Right cardiac atrium (tissue), 5 donors: ENCODE measurements at regions not wholly inside any gene's neighbourhood (a gene's known extent, or its start where the extent isn't known, plus 50 kb on each side); places are given as distances from the start of the nearest gene placed in this dataset.
"Not testable (repeated sequence)": the region's sequence is repeated elsewhere in the genome, so short reads cannot be mapped to it uniquely, and the experiment has no call there.

Experiments used
- ATAC-seq, 2 donors: fragments of 200-7000 bp; cut with Tn5 transposase; one replicate each; pipeline versions ENCODE4 v1.8.0 to v1.9.1; 2020; ENCODE audit warnings: moderate library complexity in 2 of 2, mild to moderate bottlenecking in 1 of 2
- DNase-seq, 3 donors: peaks; one replicate each; pipeline ENCODE4 v3.0.0-alpha.2; 2020
- H3K27ac ChIP-seq: one replicate; pipeline ENCODE4 v1.5.1; 2013; ENCODE audit warnings: mild to moderate bottlenecking, low read length, control low read depth, moderate library complexity
- H3K27me3 ChIP-seq: one replicate; pipeline ENCODE4 v1.6.1; 2013; ENCODE audit not compliant: control insufficient read depth, insufficient read depth
- H3K4me1 ChIP-seq: one replicate; pipeline ENCODE4 v1.6.1; 2013; ENCODE audit warnings: low read length; ENCODE audit not compliant: control insufficient read depth, insufficient read depth
- H3K4me3 ChIP-seq: one replicate; pipeline ENCODE4 v1.5.1; 2013; ENCODE audit warnings: low read length, control low read depth
- H3K9me3 ChIP-seq: one replicate; pipeline ENCODE4 v1.6.1; 2013; ENCODE audit warnings: low read length; ENCODE audit not compliant: control insufficient read depth
- WGBS: extraction: QIAGEN DNeasy Blood & Tissue Kit; methylation state at CpG from one replicate; pipeline ENCODE4 v1.1.7; 2013; 5-methylcytosine and 5-hydroxymethylcytosine counted together
- intact Hi-C, 4 donors: fragments of 100-400 bp; cut with DNase I; formaldehyde crosslinking; loops; one replicate each; pipeline versions ENCODE4 v1.11.0 to v1.14.0; 2022 to 2023
- donor health status: healthy with polysubstance abuse.
- donor health status: DM: no; HTN: yes; CAD: no.
- donor health status: DM: no; HTN: no; CAD: no.
- donor health status: DM: no; HTN: yes; CAD: no; lungs with severe emphysema.
- donor health status: DM: yes; HTN: yes; CAD: no.

GRCh38 chr2:167353605-167354280, 465.5 kb downstream of the XIRP2 start:
- intact Hi-C loops: no loop called here
- H3K4me1 ChIP-seq: no peaks in the 10 kb centered on the region
- no peak overlapping the region for H3K27ac ChIP-seq
- DNase-seq (no peak), ATAC-seq (no peak)
- H3K4me3 ChIP-seq: no peak overlapping the region
- H3K27me3 ChIP-seq: no peaks in the 10 kb centered on the region
- H3K9me3 ChIP-seq: no peaks in the 10 kb centered on the region
- WGBS: 98% methylated on average over 1 of the region's 1 CpG

DNA sequence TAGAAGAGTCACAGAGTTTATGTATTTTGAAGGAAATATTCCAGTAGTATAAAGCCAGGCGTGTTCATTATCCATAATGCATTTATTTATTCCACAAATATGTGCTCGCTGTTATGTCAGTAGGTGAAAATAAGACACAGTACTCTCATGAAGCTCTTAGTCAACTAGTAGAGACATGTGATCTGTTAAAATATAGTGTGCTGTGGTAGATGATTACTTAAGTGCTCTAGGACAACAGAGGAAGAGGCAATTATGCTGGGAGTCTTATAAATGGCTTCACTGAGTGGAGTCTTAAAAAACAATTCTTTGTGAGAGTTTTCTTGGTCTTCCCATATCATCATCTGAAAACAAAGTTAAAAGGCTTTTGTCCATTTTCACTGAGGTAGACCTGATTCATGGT, 457.3 kb downstream of the XIRP2 start:
- Histone ChIP-seq H3K4me1 (no peaks in the 10 kb centered on the region), H3K4me3 (no peak overlapping the region), H3K9me3 (no peaks in the 10 kb centered on the region), H3K27ac (no peak overlapping the region), H3K27me3 (no peaks in the 10 kb centered on the region)
- ATAC-seq: no peak
- DNase-seq: no peak
- intact Hi-C loops: no loop called here
- WGBS: 90% methylated on average over 2 of the region's 2 CpGs

GRCh38 chr2:167342769-167343168, 454.5 kb downstream of the XIRP2 start:
- DNase-seq: no peak
- Histone ChIP-seq H3K27me3 (no peaks in the 10 kb centered on the region), H3K27ac (no peak overlapping the region), H3K9me3 (no peaks in the 10 kb centered on the region), H3K4me1 (no peaks in the 10 kb centered on the region), H3K4me3 (no peak overlapping the region)
- intact Hi-C loops: no loop called here
- 58% methylated on average over 1 of the region's 1 CpG for WGBS
- ATAC-seq: no peak

DNA sequence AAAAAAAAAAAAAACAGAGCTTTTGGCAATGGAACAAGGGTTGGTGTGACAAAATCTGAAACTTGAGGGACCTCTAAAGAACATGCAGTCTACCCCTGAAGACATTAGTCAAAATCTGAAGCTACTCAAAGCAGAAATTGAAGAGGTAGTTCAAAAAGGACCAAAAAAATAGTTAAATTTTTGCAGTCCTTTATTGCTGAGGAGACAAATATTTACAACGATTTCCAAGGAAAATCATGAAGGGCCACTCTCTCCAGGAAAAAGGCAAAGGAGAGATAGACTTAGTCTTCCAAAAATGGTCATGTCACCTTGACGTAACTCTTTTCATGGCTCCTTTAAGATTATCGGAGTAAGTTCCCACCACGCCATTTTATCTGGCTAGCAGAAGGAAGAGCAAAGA, 452.0 kb downstream of the XIRP2 start:
- no peaks in the 10 kb centered on the region for H3K9me3 ChIP-seq
- no peak for DNase-seq
- 89% methylated on average over 4 of the region's 4 CpGs for WGBS
- H3K4me1 ChIP-seq: no peaks in the 10 kb centered on the region
- no peak for ATAC-seq
- H3K27ac ChIP-seq: no peak overlapping the region
- no peak overlapping the region for H3K4me3 ChIP-seq
- H3K27me3 ChIP-seq: no peaks in the 10 kb centered on the region
- intact Hi-C loops: no loop called here

DNA sequence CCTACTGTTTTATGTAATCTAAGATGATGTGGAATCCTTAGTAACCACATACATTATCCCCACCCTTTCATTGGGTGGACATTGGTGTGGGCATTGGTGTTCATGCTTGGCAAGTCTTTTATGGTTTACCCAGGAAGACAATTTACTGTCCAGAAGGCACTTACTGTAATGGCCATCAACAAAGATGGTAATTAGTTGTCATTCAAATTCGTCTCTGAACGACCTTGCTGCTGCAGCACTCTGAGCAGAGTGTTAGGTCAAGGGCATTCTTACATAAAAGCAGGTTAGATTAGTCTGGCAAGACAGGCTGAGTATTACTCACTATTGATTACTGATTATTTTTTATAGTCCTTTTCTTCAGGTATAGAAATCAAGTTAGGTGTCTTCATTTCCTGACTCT, 447.9 kb downstream of the XIRP2 start:
- DNase-seq (no peak), ATAC-seq (no peak)
- no peaks in the 10 kb centered on the region for H3K4me1 ChIP-seq
- no peaks in the 10 kb centered on the region for H3K27me3 ChIP-seq
- 74% methylated on average over 2 of the region's 2 CpGs for WGBS
- H3K4me3 ChIP-seq: no peak overlapping the region
- no peaks in the 10 kb centered on the region for H3K9me3 ChIP-seq
- intact Hi-C loops: no loop called here
- no peak overlapping the region for H3K27ac ChIP-seq

DNA sequence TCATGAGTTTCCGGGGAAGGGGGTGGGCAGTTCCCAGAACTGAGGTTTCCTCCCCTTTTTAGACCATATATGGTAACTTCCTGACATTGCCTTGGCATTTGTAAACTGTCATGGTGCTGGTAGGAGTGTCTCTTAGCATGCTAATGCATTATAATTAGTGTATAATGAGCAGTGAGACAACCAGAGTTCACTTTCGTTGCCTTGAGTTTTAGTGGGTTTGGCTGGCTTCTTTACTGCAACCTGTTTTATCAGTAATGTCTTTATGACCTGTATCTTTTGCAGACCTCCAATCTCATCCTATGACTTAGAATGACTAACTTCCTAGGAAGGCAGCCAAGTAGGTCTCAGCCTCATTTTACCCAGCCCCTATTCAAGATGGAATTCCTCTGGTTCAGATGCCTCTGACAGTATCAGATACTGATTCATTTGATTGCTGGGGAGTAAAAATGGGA, 447.3 kb downstream of the XIRP2 start:
- Histone ChIP-seq H3K4me3 (no peak overlapping the region), H3K4me1 (no peaks in the 10 kb centered on the region), H3K27me3 (no peaks in the 10 kb centered on the region), H3K27ac (no peak overlapping the region), H3K9me3 (no peaks in the 10 kb centered on the region)
- ATAC-seq (no peak), DNase-seq (no peak)
- intact Hi-C loops: no loop called here
- 81% methylated on average over 2 of the region's 2 CpGs for WGBS

DNA sequence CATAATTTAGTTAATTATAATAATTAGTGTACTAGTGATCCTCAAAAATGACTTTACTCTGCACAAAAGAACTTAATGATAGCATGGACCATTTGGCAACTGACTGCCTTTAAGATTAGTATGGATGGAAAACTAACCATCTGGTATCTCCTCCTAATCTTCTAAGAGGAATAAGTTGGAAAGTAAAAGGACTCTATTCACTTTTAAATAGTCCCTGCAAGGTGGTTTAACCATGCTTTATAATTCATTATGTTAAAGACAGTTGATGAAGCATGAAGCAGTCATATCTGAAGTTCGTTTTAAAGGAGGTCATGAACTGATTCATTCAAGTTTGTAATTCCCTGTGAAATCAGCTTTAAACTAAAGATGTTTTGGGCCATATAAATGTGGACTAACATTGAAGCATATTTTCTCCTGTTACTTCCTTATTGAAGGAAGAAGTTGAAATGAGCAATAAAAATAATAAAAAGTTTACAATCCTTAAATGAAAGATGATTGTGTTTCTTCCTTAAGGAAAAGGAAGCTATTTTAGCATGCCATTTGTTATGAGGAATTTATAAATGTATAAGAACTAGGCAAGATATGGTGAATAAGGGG, 446.0 kb downstream of the XIRP2 start:
- WGBS: 29% methylated on average over 1 of the region's 1 CpG
- no peak for ATAC-seq
- H3K4me1 ChIP-seq: no peaks in the 10 kb centered on the region

GRCh38 chr2:167333245-167333644, 445.0 kb downstream of the XIRP2 start:
- no peak for DNase-seq
- no peak overlapping the region for H3K27ac ChIP-seq
- no peak for ATAC-seq
- no peaks in the 10 kb centered on the region for H3K27me3 ChIP-seq
- H3K9me3 ChIP-seq: no peaks in the 10 kb centered on the region
- no peak overlapping the region for H3K4me3 ChIP-seq
- no peaks in the 10 kb centered on the region for H3K4me1 ChIP-seq
- WGBS: 65% methylated on average over 3 of the region's 3 CpGs
- intact Hi-C loops: no loop called here

More for the DNA sequence above, 446.0 kb downstream of the XIRP2 start:
- intact Hi-C loops: no loop called here
- no peaks in the 10 kb centered on the region for H3K27me3 ChIP-seq
- no peaks in the 10 kb centered on the region for H3K9me3 ChIP-seq
- DNase-seq: no peak
- no peak overlapping the region for H3K27ac ChIP-seq
- no peak overlapping the region for H3K4me3 ChIP-seq

GRCh38 chr2:167332358-167332757, 444.1 kb downstream of the XIRP2 start:
- WGBS: 76% methylated on average over 2 of the region's 2 CpGs
- ATAC-seq: no peak
- Histone ChIP-seq H3K4me1 (no peaks in the 10 kb centered on the region), H3K4me3 (no peak overlapping the region), H3K27me3 (no peaks in the 10 kb centered on the region), H3K9me3 (no peaks in the 10 kb centered on the region), H3K27ac (no peak overlapping the region)
- DNase-seq: no peak
- intact Hi-C loops: no loop called here

DNA sequence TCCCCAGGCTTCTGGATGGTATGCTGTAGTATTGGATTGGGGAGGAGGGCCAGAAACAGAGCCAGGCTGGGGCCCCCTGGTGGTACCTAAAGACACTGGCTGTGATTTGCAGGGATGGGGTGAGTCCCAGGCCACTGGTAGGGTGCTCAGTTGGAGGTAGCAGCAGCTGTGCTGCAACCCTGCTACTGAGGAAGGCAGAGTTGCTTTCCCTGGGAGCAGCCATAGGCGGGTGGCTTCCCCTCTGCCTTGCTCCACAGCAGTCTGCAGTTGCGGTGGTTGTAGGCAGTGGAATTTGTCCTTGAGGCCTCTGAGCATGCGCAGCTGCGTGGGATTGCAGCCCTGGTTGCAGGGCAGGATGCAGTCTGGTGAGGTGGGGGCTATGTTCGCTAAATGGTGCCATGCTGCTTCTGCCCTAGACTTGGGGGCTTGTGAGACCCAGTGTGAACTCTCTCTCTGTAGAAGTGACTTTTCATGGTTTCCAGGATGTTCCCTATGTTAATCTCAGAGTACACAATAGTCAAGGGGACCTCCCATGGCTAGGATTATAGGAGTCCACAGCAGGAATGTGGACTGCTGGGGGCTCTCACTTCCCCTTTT, 443.5 kb downstream of the XIRP2 start:
- Histone ChIP-seq H3K9me3 (no peaks in the 10 kb centered on the region), H3K27me3 (no peaks in the 10 kb centered on the region), H3K4me3 (no peak overlapping the region), H3K27ac (no peak overlapping the region), H3K4me1 (no peaks in the 10 kb centered on the region)
- no peak for ATAC-seq
- peak in 2 of 3 donors; percentile 16 to 24 for DNase-seq
- intact Hi-C loops: no loop called here
- WGBS: 44% methylated on average over 5 of the region's 5 CpGs

GRCh38 chr2:167328808-167329207, 440.5 kb downstream of the XIRP2 start:
- H3K4me3 ChIP-seq, H3K27me3 ChIP-seq, H3K4me1 ChIP-seq, H3K9me3 ChIP-seq, H3K27ac ChIP-seq, DNase-seq, ATAC-seq: not testable (repeated sequence)
- 93% methylated on average over 8 of the region's 8 CpGs for WGBS
- intact Hi-C loops: loop anchor here in 1 of 4 donors (2.0 kb wide), 1 partner anchor 14 kb away; no protein-coding TSS in a partner anchor
